Adrenal gland (tissue), 5 donors: ENCODE measurements at regions not wholly inside any gene's neighbourhood (a gene's known extent, or its start where the extent isn't known, plus 50 kb on each side); places are given as distances from the start of the nearest gene placed in this dataset.

Experiments used
- CTCF ChIP-seq, 6 experiments: fragments of 450-650 bp in 4 of 6; fragments of 200-600 bp in 2 of 6; sonication (generic) in 1 of 6; IDR thresholded peaks; 1 replicate in 5 of 6; 2 replicates in 1 of 6; pipeline versions ENCODE4 v1.5.1 to v1.8.0; 2016 to 2021; ENCODE audit warnings: antibody characterized with exemption in 6 of 6, mild to moderate bottlenecking in 2 of 6, moderate library complexity in 1 of 6
- POLR2A ChIP-seq, 2 donors: fragments of 450-650 bp; IDR thresholded peaks; one replicate each; pipeline ENCODE4 v1.6.1; 2017; ENCODE audit warnings: antibody characterized with exemption in 2 of 2, mild to moderate bottlenecking in 2 of 2, moderate library complexity in 1 of 2
- donor health status: DM: no; HTN: no; CAD: no.

GRCh38 chr2:237189799-237190198 lies 104.1 kb downstream of the COPS8 start:
- TF ChIP-seq CTCF (IDR thresholded peaks at IDR 0.05) (no peak), POLR2A (IDR thresholded peaks at IDR 0.05) (no peak)
